ENCODE measurements at regions not wholly inside any gene's neighbourhood (a gene's known extent, or its start where the extent isn't known, plus 50 kb on each side); places are given as distances from the start of the nearest gene placed in this dataset.
A peak's percentile ranks its signal among the peaks of the same experiment; 100 is the strongest.
"Not testable (repeated sequence)": the region's sequence is repeated elsewhere in the genome, so short reads cannot be mapped to it uniquely, and the experiment has no call there.

GRCh38 chr5:173493040-173493439 lies 123.4 kb downstream of the BOD1 start:
- FAIRE-seq (no peak), DNase-seq (ENCODE audit: insufficient read length) (no peak)
- TF ChIP-seq TAF1 (IDR thresholded peaks at IDR 0.05; ENCODE audit: borderline replicate concordance, low read depth, low read length) (no peak), POLR2A (IDR thresholded peaks at IDR 0.05; ENCODE audit: low read depth, low read length) (no peak), POLR2AphosphoS5 (IDR thresholded peaks at IDR 0.05; ENCODE audit: low read depth, low read length) (no peak)

DNA sequence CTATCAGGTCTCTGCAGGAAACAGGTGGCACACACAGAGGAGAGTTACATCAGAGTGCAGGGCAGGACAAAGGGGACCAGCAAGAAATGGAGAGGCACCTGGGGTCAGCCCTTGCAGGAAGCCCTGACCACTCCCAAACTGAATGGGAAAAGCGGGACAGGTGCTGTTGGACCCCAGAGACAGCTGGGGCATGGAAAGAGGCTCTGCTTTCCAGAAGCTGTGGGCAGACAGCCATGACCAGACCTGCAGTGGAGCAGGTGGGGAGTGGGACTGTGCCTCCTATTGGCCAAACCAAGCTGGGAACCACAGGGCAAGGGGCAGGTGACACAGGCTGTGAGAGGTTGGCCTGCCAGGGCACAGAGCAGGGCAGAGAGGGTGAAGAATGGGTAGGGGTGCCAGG lies 125.8 kb downstream of the BOD1 start:
- DNase-seq (ENCODE audit: insufficient read length) (no peak), FAIRE-seq (no peak)
- no peak for TF ChIP-seq POLR2A (IDR thresholded peaks at IDR 0.05; ENCODE audit: low read depth, low read length)
- TF ChIP-seq POLR2AphosphoS5 (IDR thresholded peaks at IDR 0.05; ENCODE audit: low read depth, low read length) = no peak
- no peak for TF ChIP-seq TAF1 (IDR thresholded peaks at IDR 0.05; ENCODE audit: borderline replicate concordance, low read depth, low read length)

- FAIRE-seq = no peak
- no peak for TF ChIP-seq POLR2A (IDR thresholded peaks at IDR 0.05; ENCODE audit: low read depth, low read length)
- TF ChIP-seq POLR2AphosphoS5 (IDR thresholded peaks at IDR 0.05; ENCODE audit: low read depth, low read length) = no peak
- TF ChIP-seq TAF1 (IDR thresholded peaks at IDR 0.05; ENCODE audit: borderline replicate concordance, low read depth, low read length) = no peak
Observed at GRCh38 chr5:173488144-173488543, 128.3 kb downstream of the BOD1 start.

DNA sequence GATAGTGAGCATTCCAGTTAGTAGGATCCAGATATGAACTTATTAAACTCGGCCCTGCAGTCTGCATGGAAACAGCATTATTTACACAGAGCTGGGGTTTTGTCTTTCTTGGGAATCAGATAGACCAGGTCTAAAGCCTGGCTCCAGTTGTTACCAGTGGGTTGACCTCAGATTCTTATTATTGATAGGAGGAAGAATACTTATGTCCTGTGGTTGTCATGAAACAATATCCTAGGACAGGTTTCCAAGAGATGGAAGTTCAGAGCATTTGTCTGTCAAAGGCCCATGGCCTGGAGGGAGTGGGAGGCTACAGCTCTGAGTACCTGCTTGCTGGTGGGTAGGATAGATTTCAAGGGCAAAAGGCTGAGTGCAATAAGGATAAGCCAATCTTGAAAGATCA lies 129.2 kb downstream of the BOD1 start:
- FAIRE-seq = no peak
- no peak for TF ChIP-seq POLR2AphosphoS5 (IDR thresholded peaks at IDR 0.05; ENCODE audit: low read depth, low read length)
- no peak for TF ChIP-seq POLR2A (IDR thresholded peaks at IDR 0.05; ENCODE audit: low read depth, low read length)
- no peak for TF ChIP-seq TAF1 (IDR thresholded peaks at IDR 0.05; ENCODE audit: borderline replicate concordance, low read depth, low read length)
- DNase-seq (ENCODE audit: insufficient read length) = no peak

More at GRCh38 chr5:173488144-173488543, 128.3 kb downstream of the BOD1 start:
- DNase-seq (ENCODE audit: insufficient read length) = no peak

DNA sequence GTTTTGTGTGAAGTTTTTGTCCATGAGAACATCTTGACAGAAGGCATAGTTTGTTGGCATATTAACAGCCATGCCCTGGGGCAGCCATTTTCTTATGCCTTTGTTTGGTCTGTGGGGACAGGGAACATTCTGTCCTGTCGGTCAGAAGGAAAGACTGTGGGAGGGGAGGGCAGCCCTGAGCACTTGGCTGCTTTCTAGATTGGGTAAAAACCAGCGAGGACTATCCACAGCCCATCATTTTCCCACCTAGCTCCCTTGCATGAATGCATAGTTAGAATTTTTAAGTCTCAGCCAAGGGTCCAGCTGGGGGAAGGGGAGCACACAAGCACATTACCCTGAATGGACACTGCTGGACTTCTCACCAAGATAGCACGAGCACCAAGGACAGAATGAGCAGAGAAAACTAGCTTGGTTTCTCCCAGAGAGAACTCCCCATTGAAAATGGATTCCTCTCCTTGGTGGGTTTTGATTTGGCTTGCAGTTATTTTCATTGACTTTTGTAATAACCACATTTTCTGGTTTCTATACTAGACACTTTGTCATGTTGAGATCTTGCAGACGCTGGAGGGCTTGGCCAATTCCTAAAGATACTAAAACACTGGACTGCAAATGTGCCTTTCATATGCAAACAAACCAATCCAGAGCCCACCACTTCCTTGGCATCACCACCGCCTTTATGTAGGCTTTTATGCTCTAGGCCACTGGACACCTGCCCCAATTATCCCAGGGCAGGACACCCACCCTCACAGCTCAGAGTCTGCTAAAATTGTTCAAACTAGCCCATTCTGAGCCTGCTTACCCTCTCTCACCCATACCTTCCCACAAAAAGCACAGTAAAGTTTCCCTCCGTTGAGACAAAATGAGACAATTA lies 129.9 kb downstream of the BOD1 start:
- TF ChIP-seq POLR2A (IDR thresholded peaks at IDR 0.05; ENCODE audit: low read depth, low read length) (no peak), POLR2AphosphoS5 (IDR thresholded peaks at IDR 0.05; ENCODE audit: low read depth, low read length) (no peak), TAF1 (IDR thresholded peaks at IDR 0.05; ENCODE audit: borderline replicate concordance, low read depth, low read length) (no peak)
- FAIRE-seq (no peak), DNase-seq (ENCODE audit: insufficient read length) (no peak)

- no peak for TF ChIP-seq POLR2A (IDR thresholded peaks at IDR 0.05; ENCODE audit: low read depth, low read length)
- TF ChIP-seq TAF1 (IDR thresholded peaks at IDR 0.05; ENCODE audit: borderline replicate concordance, low read depth, low read length) = no peak
- no peak for TF ChIP-seq POLR2AphosphoS5 (IDR thresholded peaks at IDR 0.05; ENCODE audit: low read depth, low read length)
- DNase-seq (ENCODE audit: insufficient read length) = no peak
- no peak for FAIRE-seq
Observed at GRCh38 chr5:173484569-173484968, 131.9 kb downstream of the BOD1 start.

DNA sequence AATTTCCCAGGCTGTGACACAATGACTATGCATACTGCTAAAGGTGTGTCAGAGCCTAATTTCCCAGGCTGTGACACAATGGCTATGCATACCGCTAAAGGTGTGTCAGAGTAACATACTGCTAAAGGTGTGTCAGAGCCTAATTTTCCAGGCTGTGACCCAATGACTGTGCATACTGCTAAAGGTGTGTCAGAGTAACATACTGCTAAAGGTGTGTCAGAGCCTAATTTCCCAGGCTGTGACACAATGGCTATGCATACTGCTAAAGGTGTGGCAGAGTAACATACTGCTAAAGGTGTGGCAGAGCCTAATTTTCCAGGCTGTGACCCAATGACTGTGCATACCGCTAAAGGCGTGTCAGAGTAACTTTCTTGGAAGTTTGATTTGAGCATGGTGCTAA lies 132.9 kb downstream of the BOD1 start:
- peak; percentile 46 for FAIRE-seq
- not testable (repeated sequence) for DNase-seq (ENCODE audit: insufficient read length)

GRCh38 chr5:173483160-173483559 lies 133.3 kb downstream of the BOD1 start:
- DNase-seq (ENCODE audit: insufficient read length) = no peak
- no peak for FAIRE-seq
- TF ChIP-seq POLR2A (IDR thresholded peaks at IDR 0.05; ENCODE audit: low read depth, low read length) (no peak), TAF1 (IDR thresholded peaks at IDR 0.05; ENCODE audit: borderline replicate concordance, low read depth, low read length) (no peak), POLR2AphosphoS5 (IDR thresholded peaks at IDR 0.05; ENCODE audit: low read depth, low read length) (no peak)

DNA sequence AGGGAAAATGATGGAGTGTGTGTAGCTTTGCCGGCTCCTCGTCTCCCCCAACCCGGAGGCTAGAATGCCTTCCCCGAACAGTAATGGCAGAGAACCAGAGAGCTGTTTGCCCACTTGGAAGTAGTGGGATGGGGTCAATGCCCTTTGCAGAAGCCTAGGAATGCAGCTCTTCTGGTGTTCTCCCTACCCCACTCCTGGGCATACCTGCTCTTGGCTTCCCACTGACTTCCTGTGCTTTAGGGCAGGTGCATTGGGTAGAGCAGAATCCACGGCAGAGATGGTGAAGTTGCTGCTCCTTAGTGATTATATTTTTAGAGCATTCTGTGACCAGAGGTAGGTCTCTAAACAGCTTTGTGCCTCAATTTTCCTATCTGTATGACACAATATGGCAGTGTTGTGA lies 134.6 kb downstream of the BOD1 start:
- TF ChIP-seq POLR2A (IDR thresholded peaks at IDR 0.05; ENCODE audit: low read depth, low read length) = no peak
- TF ChIP-seq TAF1 (IDR thresholded peaks at IDR 0.05; ENCODE audit: borderline replicate concordance, low read depth, low read length) = no peak
- TF ChIP-seq POLR2AphosphoS5 (IDR thresholded peaks at IDR 0.05; ENCODE audit: low read depth, low read length) = no peak
- DNase-seq (ENCODE audit: insufficient read length) (no peak), FAIRE-seq (no peak)

GRCh38 chr5:173480896-173481295 lies 135.6 kb downstream of the BOD1 start:
- DNase-seq (ENCODE audit: insufficient read length) (no peak), FAIRE-seq (no peak)
- no peak for TF ChIP-seq TAF1 (IDR thresholded peaks at IDR 0.05; ENCODE audit: borderline replicate concordance, low read depth, low read length)
- no peak for TF ChIP-seq POLR2A (IDR thresholded peaks at IDR 0.05; ENCODE audit: low read depth, low read length)
- no peak for TF ChIP-seq POLR2AphosphoS5 (IDR thresholded peaks at IDR 0.05; ENCODE audit: low read depth, low read length)

- DNase-seq (ENCODE audit: insufficient read length) = no peak
- TF ChIP-seq TAF1 (IDR thresholded peaks at IDR 0.05; ENCODE audit: borderline replicate concordance, low read depth, low read length) (no peak), POLR2A (IDR thresholded peaks at IDR 0.05; ENCODE audit: low read depth, low read length) (no peak), POLR2AphosphoS5 (IDR thresholded peaks at IDR 0.05; ENCODE audit: low read depth, low read length) (no peak)
- no peak for FAIRE-seq
Observed at GRCh38 chr5:173479711-173480110, 136.7 kb downstream of the BOD1 start.

DNA sequence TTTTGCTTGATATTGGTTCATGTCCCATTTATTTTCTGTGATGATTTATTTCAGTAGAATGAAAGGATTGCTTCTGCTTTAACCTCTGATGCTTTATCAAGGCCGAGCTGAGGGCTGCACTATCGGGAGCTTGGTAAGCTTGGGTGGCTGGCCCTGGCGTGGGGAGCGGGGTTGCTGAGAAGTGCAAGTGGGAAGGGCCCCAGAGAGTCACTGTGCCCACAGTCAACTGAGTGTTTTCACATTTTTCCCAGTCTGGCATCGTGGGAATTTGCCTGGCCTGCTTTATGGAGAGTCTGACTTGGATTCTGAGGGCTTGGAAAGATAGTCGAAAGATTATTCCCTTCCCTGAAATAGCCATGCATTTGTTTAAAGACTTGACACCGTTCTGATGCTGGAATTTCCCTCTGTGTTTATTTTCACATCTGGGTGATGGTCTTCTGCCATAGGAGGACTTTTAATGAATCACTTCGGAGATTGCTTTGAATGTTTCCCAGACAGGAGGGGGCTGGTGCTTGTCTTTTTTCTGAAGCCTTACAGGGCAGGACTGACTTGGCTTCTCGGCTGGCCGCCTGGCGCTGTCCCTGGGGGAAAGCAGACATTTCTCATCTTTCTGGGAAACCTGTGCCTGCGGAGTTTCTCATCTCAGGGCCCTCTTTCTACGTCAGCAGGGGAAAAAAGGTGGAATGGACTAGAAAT lies 139.0 kb downstream of the BOD1 start:
- DNase-seq (ENCODE audit: insufficient read length) (no peak), FAIRE-seq (no peak)
- no peak for TF ChIP-seq TAF1 (IDR thresholded peaks at IDR 0.05; ENCODE audit: borderline replicate concordance, low read depth, low read length)
- no peak for TF ChIP-seq POLR2AphosphoS5 (IDR thresholded peaks at IDR 0.05; ENCODE audit: low read depth, low read length)
- TF ChIP-seq POLR2A (IDR thresholded peaks at IDR 0.05; ENCODE audit: low read depth, low read length) = no peak
